ENCODE measurements at regions not wholly inside any gene's neighbourhood (a gene's known extent, or its start where the extent isn't known, plus 50 kb on each side); places are given as distances from the start of the nearest gene placed in this dataset.

DNA sequence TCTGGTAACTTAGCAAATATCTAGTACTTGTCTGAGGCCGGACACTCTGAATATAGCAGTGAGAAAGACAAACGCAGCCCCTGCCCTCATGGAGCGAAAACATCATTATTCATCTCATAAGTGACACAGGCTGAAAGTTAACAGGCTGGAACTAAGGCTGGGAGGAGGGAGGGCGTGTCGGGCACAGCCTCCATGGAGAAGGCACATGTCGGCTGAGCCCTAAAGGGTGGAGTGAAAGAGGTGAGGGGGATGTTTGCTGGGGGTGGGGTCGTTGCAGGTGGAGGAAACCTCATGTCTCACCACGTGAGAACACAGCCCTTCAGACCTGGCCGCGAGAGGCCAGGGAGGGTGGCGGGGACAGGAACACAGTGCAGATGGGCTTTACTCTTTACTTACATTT is 108.8 kb upstream of the FOXC1 start:
- TF ChIP-seq, protein P1, sequence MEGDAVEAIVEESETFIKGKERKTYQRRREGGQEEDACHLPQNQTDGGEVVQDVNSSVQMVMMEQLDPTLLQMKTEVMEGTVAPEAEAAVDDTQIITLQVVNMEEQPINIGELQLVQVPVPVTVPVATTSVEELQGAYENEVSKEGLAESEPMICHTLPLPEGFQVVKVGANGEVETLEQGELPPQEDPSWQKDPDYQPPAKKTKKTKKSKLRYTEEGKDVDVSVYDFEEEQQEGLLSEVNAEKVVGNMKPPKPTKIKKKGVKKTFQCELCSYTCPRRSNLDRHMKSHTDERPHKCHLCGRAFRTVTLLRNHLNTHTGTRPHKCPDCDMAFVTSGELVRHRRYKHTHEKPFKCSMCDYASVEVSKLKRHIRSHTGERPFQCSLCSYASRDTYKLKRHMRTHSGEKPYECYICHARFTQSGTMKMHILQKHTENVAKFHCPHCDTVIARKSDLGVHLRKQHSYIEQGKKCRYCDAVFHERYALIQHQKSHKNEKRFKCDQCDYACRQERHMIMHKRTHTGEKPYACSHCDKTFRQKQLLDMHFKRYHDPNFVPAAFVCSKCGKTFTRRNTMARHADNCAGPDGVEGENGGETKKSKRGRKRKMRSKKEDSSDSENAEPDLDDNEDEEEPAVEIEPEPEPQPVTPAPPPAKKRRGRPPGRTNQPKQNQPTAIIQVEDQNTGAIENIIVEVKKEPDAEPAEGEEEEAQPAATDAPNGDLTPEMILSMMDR (IDR thresholded peaks at IDR 0.05): no peak
- TF ChIP-seq POLR2A (IDR thresholded peaks at IDR 0.05): no peak
- no peak for TF ChIP-seq POLR2AphosphoS5 (IDR thresholded peaks at IDR 0.05)
